Activated CD8-positive, alpha-beta T cell treated with anti-CD3 and anti-CD28 coated beads for 36 hours (primary cell): ENCODE measurements at regions not wholly inside any gene's neighbourhood (a gene's known extent, or its start where the extent isn't known, plus 50 kb on each side); places are given as distances from the start of the nearest gene placed in this dataset.

ENCODE experiments used
- ATAC-seq: fragments of 200-7000 bp; cut with Tn5 transposase; one replicate; pipeline ENCODE4 v1.10.0; 2021; ENCODE audit warnings: mild to moderate bottlenecking, moderate library complexity
- CTCF ChIA-PET: fragments of 350-600 bp; sonication (Branson Sonifier 250); formaldehyde crosslinking; loops from one replicate; lab custom pipeline; 2021; ENCODE audit warnings: antibody characterized with exemption; lab: Charles Lee
- POLR2A ChIA-PET: fragments of 350-600 bp; sonication (Branson Sonifier 250); formaldehyde crosslinking; loops from one replicate; lab custom pipeline; 2021; ENCODE audit warnings: antibody characterized with exemption; lab: Charles Lee
- DNase-seq: peaks from one replicate; pipeline ENCODE4 v3.0.0-alpha.2; 2020
- H3K27ac Mint-ChIP-seq: one replicate; pipeline ENCODE4 v1.8.0; 2021; ENCODE audit warnings: mild to moderate bottlenecking, mixed read lengths
- H3K27me3 Mint-ChIP-seq: one replicate; pipeline ENCODE4 v1.8.0; 2021; ENCODE audit warnings: mixed read lengths
- H3K36me3 Mint-ChIP-seq: one replicate; pipeline ENCODE4 v1.8.0; 2021; ENCODE audit warnings: low read depth, mixed read lengths
- H3K4me1 Mint-ChIP-seq: one replicate; pipeline ENCODE4 v1.8.0; 2021; ENCODE audit warnings: low read depth, mixed read lengths
- H3K4me3 Mint-ChIP-seq: one replicate; pipeline ENCODE4 v1.8.0; 2021; ENCODE audit warnings: mild to moderate bottlenecking, moderate library complexity, mixed read lengths
- H3K9me3 Mint-ChIP-seq: one replicate; pipeline ENCODE4 v1.8.0; 2021; ENCODE audit warnings: mixed read lengths
- intact Hi-C: fragments of 100-400 bp; cut with micrococcal nuclease; formaldehyde crosslinking; loops from one replicate; pipeline ENCODE4 v1.10.0; 2022
- TF ChIP-seq, protein P1 (sequence below): fragments of 200-600 bp; IDR thresholded peaks from one replicate; pipeline ENCODE4 v1.8.0; 2022; ENCODE audit warnings: antibody characterized with exemption, mild to moderate bottlenecking

GRCh38 chr11:116173506-116173905 is 599.3 kb downstream of the BUD13 start:
- no peaks in the 10 kb centered on the region for H3K9me3 Mint-ChIP-seq
- H3K27me3 Mint-ChIP-seq = peaks cover 5% of the 10 kb centered on the region
- H3K4me1 Mint-ChIP-seq = no peaks in the 10 kb centered on the region
- ATAC-seq (no peak), DNase-seq (no peak)
- ChIA-PET POLR2A (no interaction called here), CTCF (no interaction called here)
- intact Hi-C loops = no loop called here
- H3K27ac Mint-ChIP-seq = no peak overlapping the region
- TF ChIP-seq, protein P1, sequence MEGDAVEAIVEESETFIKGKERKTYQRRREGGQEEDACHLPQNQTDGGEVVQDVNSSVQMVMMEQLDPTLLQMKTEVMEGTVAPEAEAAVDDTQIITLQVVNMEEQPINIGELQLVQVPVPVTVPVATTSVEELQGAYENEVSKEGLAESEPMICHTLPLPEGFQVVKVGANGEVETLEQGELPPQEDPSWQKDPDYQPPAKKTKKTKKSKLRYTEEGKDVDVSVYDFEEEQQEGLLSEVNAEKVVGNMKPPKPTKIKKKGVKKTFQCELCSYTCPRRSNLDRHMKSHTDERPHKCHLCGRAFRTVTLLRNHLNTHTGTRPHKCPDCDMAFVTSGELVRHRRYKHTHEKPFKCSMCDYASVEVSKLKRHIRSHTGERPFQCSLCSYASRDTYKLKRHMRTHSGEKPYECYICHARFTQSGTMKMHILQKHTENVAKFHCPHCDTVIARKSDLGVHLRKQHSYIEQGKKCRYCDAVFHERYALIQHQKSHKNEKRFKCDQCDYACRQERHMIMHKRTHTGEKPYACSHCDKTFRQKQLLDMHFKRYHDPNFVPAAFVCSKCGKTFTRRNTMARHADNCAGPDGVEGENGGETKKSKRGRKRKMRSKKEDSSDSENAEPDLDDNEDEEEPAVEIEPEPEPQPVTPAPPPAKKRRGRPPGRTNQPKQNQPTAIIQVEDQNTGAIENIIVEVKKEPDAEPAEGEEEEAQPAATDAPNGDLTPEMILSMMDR = no peak
- H3K36me3 Mint-ChIP-seq = no peaks in the 10 kb centered on the region
- H3K4me3 Mint-ChIP-seq = no peak overlapping the region

- Mint-ChIP-seq H3K4me1 (no peaks in the 10 kb centered on the region), H3K9me3 (no peaks in the 10 kb centered on the region), H3K27ac (no peak overlapping the region), H3K36me3 (no peaks in the 10 kb centered on the region), H3K27me3 (peaks cover 5% of the 10 kb centered on the region), H3K4me3 (no peak overlapping the region)
- DNase-seq (no peak), ATAC-seq (no peak)
- ChIA-PET CTCF (no interaction called here), POLR2A (no interaction called here)
- TF ChIP-seq, protein P1 = no peak
- intact Hi-C loops = no loop called here
These were observed 599.9 kb downstream of the BUD13 start for GRCh38 chr11:116172851-116173250.

DNA sequence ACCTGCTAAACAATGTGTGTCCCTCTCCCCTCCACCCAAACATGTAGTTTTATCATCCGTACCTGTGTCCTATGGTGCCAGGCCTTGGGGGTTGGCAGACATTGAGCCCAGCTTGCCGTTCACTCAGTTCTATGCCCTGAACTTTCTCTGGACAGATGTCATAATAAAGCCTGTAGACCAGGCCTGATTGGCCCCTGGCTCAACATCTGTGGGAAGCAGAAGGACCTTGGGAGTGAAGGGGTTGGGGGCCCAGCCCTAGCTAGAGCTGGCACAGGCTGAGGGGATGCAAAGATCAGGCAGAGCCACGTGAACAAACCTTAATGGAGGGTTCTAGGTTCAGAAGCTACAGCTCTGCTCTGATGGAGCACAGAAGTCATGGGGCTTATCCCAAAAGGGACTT is 600.6 kb downstream of the BUD13 start:
- DNase-seq (no peak), ATAC-seq (no peak)
- ChIA-PET POLR2A (no interaction called here), CTCF (no interaction called here)
- no peaks in the 10 kb centered on the region for H3K36me3 Mint-ChIP-seq
- no peak overlapping the region for H3K27ac Mint-ChIP-seq
- TF ChIP-seq, protein P1 = no peak
- H3K4me3 Mint-ChIP-seq = no peak overlapping the region
- no peaks in the 10 kb centered on the region for H3K4me1 Mint-ChIP-seq
- intact Hi-C loops = no loop called here
- H3K9me3 Mint-ChIP-seq = no peaks in the 10 kb centered on the region
- peaks cover 5% of the 10 kb centered on the region for H3K27me3 Mint-ChIP-seq

- ATAC-seq (no peak), DNase-seq (no peak)
- ChIA-PET POLR2A (no interaction called here), CTCF (no interaction called here)
- intact Hi-C loops = no loop called here
- H3K9me3 Mint-ChIP-seq = no peaks in the 10 kb centered on the region
- H3K36me3 Mint-ChIP-seq = no peaks in the 10 kb centered on the region
- H3K4me1 Mint-ChIP-seq = no peaks in the 10 kb centered on the region
- H3K27me3 Mint-ChIP-seq = peaks cover 5% of the 10 kb centered on the region
- TF ChIP-seq, protein P1 = no peak
- H3K4me3 Mint-ChIP-seq = no peak overlapping the region
- no peak overlapping the region for H3K27ac Mint-ChIP-seq
These were observed 601.3 kb downstream of the BUD13 start for GRCh38 chr11:116171271-116172140.

- ChIA-PET CTCF (interaction anchor here (1.6 kb wide), 1 partner anchor 53 kb away, joined by 4 read pairs; no protein-coding TSS in a partner anchor), POLR2A (no interaction called here)
- TF ChIP-seq, protein P1 = no peak
- ATAC-seq (no peak), DNase-seq (peak; percentile 2)
- Mint-ChIP-seq H3K27me3 (peaks cover 8% of the 10 kb centered on the region), H3K4me3 (no peak overlapping the region), H3K36me3 (no peaks in the 10 kb centered on the region), H3K4me1 (no peaks in the 10 kb centered on the region), H3K27ac (no peak overlapping the region), H3K9me3 (no peaks in the 10 kb centered on the region)
- intact Hi-C loops = no loop called here
These were observed 602.2 kb downstream of the BUD13 start for GRCh38 chr11:116170526-116171120.
